ENCODE measurements at regions not wholly inside any gene's neighbourhood (a gene's known extent, or its start where the extent isn't known, plus 50 kb on each side); places are given as distances from the start of the nearest gene placed in this dataset.
"Not testable (repeated sequence)": the region's sequence is repeated elsewhere in the genome, so short reads cannot be mapped to it uniquely, and the experiment has no call there.

- no peak for DNase-seq
- H3K27ac Mint-ChIP-seq = no peak overlapping the region
- no peaks in the 10 kb centered on the region for H3K4me1 Mint-ChIP-seq
- peaks cover 0 to 3% (median 0%) of the 10 kb centered on the region in 3 donors for H3K27me3 Mint-ChIP-seq (ENCODE audit: low read depth in 3 of 3)
- H3K4me3 Mint-ChIP-seq = no peak overlapping the region
- no peaks in the 10 kb centered on the region for H3K36me3 Mint-ChIP-seq
- peaks cover 10 to 46% (median 22%) of the 10 kb centered on the region in 6 donors for H3K9me3 Mint-ChIP-seq
Observed at GRCh38 chr1:79519084-79519760, 512.7 kb upstream of the ADGRL4 start.

DNA sequence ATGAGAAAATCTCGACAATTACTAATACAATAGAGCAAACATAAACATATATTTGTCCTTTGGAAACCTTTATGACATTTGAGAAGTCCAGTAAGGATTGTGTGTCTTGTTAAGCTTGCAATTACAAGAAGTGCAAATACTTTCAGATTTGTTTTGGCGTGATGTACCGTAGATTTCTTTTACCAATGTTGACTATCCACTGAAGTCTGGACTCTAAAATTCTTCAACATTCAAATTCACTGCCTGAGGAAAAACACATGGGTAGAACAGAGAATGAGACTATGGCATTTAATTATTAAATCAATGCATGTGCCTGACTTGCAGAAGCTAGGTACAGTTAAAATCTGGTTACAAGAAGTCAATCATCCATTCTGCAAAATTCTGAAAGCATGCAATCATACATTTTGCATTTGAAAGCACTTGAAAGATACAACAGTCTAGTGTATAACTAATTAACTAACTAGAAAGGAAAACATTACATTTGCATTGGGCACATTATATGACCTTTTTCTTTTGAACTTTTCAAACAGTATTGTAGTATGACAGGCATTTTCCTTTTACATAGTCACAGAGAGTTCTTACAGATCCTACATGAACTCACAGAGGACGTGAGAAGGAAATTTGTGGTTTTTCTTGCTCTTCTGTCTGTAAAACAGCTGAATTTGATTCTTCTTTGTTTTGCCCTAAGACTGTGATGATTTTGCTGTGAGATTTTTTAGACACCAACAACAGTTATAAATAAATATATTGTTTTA lies 511.1 kb upstream of the ADGRL4 start:
- DNase-seq = no peak
- peaks cover 8 to 36% (median 23%) of the 10 kb centered on the region in 6 donors for H3K9me3 Mint-ChIP-seq
- H3K4me1 Mint-ChIP-seq = no peaks in the 10 kb centered on the region
- H3K36me3 Mint-ChIP-seq = no peaks in the 10 kb centered on the region
- H3K27me3 Mint-ChIP-seq (ENCODE audit: low read depth in 3 of 3) = peaks cover 0 to 3% (median 0%) of the 10 kb centered on the region in 3 donors
- no peak overlapping the region for H3K27ac Mint-ChIP-seq
- no peak overlapping the region for H3K4me3 Mint-ChIP-seq

DNA sequence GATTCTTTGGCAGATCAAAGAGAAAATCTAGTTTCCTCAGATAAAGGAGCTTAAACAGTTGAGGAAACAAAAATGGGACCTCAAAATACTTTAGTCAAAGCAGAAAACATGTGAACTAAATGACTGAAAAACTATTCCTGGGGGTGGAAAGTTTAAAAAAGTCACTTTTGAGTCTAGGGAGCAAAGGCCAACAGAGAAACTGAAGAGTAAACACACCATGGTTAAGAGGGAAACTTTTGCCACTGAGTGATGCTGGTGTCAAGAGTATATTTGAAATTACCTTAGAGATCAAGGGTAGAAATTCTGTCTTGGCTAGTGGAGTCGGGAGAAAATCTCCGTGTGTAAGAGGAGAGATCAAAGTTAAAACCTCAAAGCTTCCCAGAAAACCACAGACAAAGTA lies 501.2 kb upstream of the ADGRL4 start:
- H3K9me3 Mint-ChIP-seq = peaks cover 0 to 33% (median 16%) of the 10 kb centered on the region in 6 donors
- H3K36me3 Mint-ChIP-seq = no peaks in the 10 kb centered on the region
- H3K4me3 Mint-ChIP-seq = no peak overlapping the region
- no peaks in the 10 kb centered on the region for H3K27me3 Mint-ChIP-seq (ENCODE audit: low read depth in 3 of 3)
- no peak overlapping the region for H3K27ac Mint-ChIP-seq
- no peaks in the 10 kb centered on the region for H3K4me1 Mint-ChIP-seq
- no peak for DNase-seq

GRCh38 chr1:79501153-79501552 lies 494.6 kb upstream of the ADGRL4 start:
- Mint-ChIP-seq H3K4me1 (no peaks in the 10 kb centered on the region), H3K36me3 (no peaks in the 10 kb centered on the region), H3K27me3 (ENCODE audit: low read depth in 3 of 3) (no peaks in the 10 kb centered on the region), H3K9me3 (peaks cover 0 to 36% (median 9%) of the 10 kb centered on the region in 6 donors), H3K4me3 (no peak overlapping the region), H3K27ac (no peak overlapping the region)
- DNase-seq = no peak

GRCh38 chr1:79499541-79499940 lies 493.0 kb upstream of the ADGRL4 start:
- no peaks in the 10 kb centered on the region for H3K36me3 Mint-ChIP-seq
- H3K4me3 Mint-ChIP-seq = no peak overlapping the region
- H3K9me3 Mint-ChIP-seq = peaks cover 0 to 37% (median 6%) of the 10 kb centered on the region in 6 donors
- H3K27me3 Mint-ChIP-seq (ENCODE audit: low read depth in 3 of 3) = no peaks in the 10 kb centered on the region
- no peak for DNase-seq
- H3K27ac Mint-ChIP-seq = no peak overlapping the region
- no peaks in the 10 kb centered on the region for H3K4me1 Mint-ChIP-seq

- Mint-ChIP-seq H3K27ac (no peak overlapping the region), H3K4me3 (no peak overlapping the region), H3K27me3 (ENCODE audit: low read depth in 3 of 3) (no peaks in the 10 kb centered on the region), H3K9me3 (peaks cover 0 to 42% (median 13%) of the 10 kb centered on the region in 6 donors), H3K36me3 (no peaks in the 10 kb centered on the region), H3K4me1 (no peaks in the 10 kb centered on the region)
- no peak for DNase-seq
Observed at GRCh38 chr1:79497193-79497773, 490.8 kb upstream of the ADGRL4 start.

GRCh38 chr1:79496129-79496528 lies 489.6 kb upstream of the ADGRL4 start:
- no peak overlapping the region for H3K27ac Mint-ChIP-seq
- no peaks in the 10 kb centered on the region for H3K36me3 Mint-ChIP-seq
- no peaks in the 10 kb centered on the region for H3K27me3 Mint-ChIP-seq (ENCODE audit: low read depth in 3 of 3)
- H3K4me1 Mint-ChIP-seq = no peaks in the 10 kb centered on the region
- no peak overlapping the region for H3K4me3 Mint-ChIP-seq
- peaks cover 0 to 47% (median 15%) of the 10 kb centered on the region in 6 donors for H3K9me3 Mint-ChIP-seq
- DNase-seq = no peak

DNA sequence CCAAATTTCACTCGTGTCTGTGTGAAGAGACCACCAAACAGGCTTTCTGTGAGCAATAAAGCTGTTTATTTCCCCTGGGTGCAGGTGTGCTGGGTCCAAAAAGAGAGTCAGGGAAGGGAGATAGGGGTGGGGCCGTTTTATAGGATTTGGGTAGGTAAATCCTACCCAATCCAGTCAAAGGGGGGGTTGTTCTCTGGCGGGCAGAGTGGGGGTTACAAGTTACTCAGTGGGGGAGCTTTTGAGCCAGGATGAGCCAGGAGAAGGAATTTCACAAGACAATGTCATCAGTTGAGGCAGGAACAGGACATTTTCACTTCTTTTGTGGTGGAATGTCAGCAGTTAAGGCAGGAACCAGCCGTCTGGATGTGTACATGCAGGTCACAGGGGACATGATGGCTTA lies 487.2 kb upstream of the ADGRL4 start:
- H3K27me3 Mint-ChIP-seq (ENCODE audit: low read depth in 3 of 3); DNase-seq; H3K36me3 Mint-ChIP-seq; H3K27ac Mint-ChIP-seq; H3K4me3 Mint-ChIP-seq; H3K4me1 Mint-ChIP-seq: not testable (repeated sequence)
- H3K9me3 Mint-ChIP-seq = peaks cover 9 to 52% (median 27%) of the 10 kb centered on the region in 6 donors

GRCh38 chr1:79488572-79489121 lies 482.1 kb upstream of the ADGRL4 start:
- not testable (repeated sequence) for H3K4me3 Mint-ChIP-seq; H3K4me1 Mint-ChIP-seq; H3K36me3 Mint-ChIP-seq; H3K27me3 Mint-ChIP-seq (ENCODE audit: low read depth in 3 of 3); H3K27ac Mint-ChIP-seq; DNase-seq
- H3K9me3 Mint-ChIP-seq = peaks cover 9 to 51% (median 38%) of the 10 kb centered on the region in 6 donors

GRCh38 chr1:79478728-79479373 lies 472.3 kb upstream of the ADGRL4 start:
- peaks cover 0 to 2% (median 0%) of the 10 kb centered on the region in 3 donors for H3K27me3 Mint-ChIP-seq (ENCODE audit: low read depth in 3 of 3)
- H3K36me3 Mint-ChIP-seq = peaks cover 0 to 4% (median 0%) of the 10 kb centered on the region in 3 donors
- no peaks in the 10 kb centered on the region for H3K4me1 Mint-ChIP-seq
- peaks cover 5 to 41% (median 18%) of the 10 kb centered on the region in 6 donors for H3K9me3 Mint-ChIP-seq
- H3K27ac Mint-ChIP-seq = no peak overlapping the region
- no peak overlapping the region for H3K4me3 Mint-ChIP-seq
- DNase-seq = no peak

DNA sequence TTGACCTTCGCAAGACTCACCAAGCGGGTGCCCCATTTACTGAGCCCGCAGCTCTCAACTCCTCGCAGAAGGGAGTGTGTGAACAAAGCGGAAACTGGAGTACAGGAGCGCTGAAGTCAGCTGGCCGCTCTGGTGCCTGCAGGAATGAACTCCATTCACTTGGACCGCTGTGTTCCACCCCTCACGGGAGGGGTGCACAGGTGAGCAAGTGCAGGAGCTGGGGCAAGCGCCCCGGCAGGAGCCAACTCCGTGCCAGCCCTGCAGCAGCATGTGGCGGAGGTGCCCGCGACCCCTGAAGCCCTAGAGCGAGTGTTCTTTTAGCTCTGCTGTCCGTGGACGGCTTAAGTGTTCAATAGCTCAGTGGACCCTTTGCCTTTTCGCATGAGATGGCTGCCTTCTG lies 471.6 kb upstream of the ADGRL4 start:
- no peak overlapping the region for H3K27ac Mint-ChIP-seq

GRCh38 chr1:79472067-79472656 lies 465.6 kb upstream of the ADGRL4 start:
- Mint-ChIP-seq H3K27ac (no peak overlapping the region), H3K27me3 (ENCODE audit: low read depth in 3 of 3) (peaks cover 0 to 1% (median 0%) of the 10 kb centered on the region in 3 donors), H3K9me3 (peaks cover 3 to 22% (median 16%) of the 10 kb centered on the region in 6 donors), H3K4me3 (no peak overlapping the region), H3K4me1 (no peaks in the 10 kb centered on the region), H3K36me3 (no peaks in the 10 kb centered on the region)
- DNase-seq = no peak

More for the DNA sequence above, 471.6 kb upstream of the ADGRL4 start:
- Mint-ChIP-seq H3K27me3 (ENCODE audit: low read depth in 3 of 3) (peaks cover 0 to 2% (median 0%) of the 10 kb centered on the region in 3 donors), H3K4me3 (no peak overlapping the region), H3K4me1 (no peaks in the 10 kb centered on the region), H3K36me3 (peaks cover 0 to 4% (median 0%) of the 10 kb centered on the region in 3 donors), H3K9me3 (peaks cover 5 to 41% (median 18%) of the 10 kb centered on the region in 6 donors)
- no peak for DNase-seq

GRCh38 chr1:79469139-79469538 lies 462.6 kb upstream of the ADGRL4 start:
- Mint-ChIP-seq H3K27me3 (ENCODE audit: low read depth in 3 of 3) (peaks cover 0 to 1% (median 0%) of the 10 kb centered on the region in 3 donors), H3K36me3 (peaks cover 0 to 4% (median 0%) of the 10 kb centered on the region in 3 donors), H3K27ac (no peak overlapping the region), H3K4me3 (no peak overlapping the region), H3K9me3 (peaks cover 14 to 46% (median 28%) of the 10 kb centered on the region in 6 donors), H3K4me1 (no peaks in the 10 kb centered on the region)
- DNase-seq = no peak
